Mesodermal cell (in vitro differentiated cells): ENCODE measurements at regions not wholly inside any gene's neighbourhood (a gene's known extent, or its start where the extent isn't known, plus 50 kb on each side); places are given as distances from the start of the nearest gene placed in this dataset.

ENCODE experiments used
- H3K27ac ChIP-seq: 2 replicates; pipeline ENCODE4 v1.7.0; 2013; ENCODE audit warnings: mild to moderate bottlenecking, low read depth, low read length, moderate library complexity; ENCODE audit not compliant: severe bottlenecking
- H3K36me3 ChIP-seq: 2 replicates; pipeline ENCODE4 v1.7.1; 2013; ENCODE audit warnings: mild to moderate bottlenecking, low read length, moderate library complexity; ENCODE audit not compliant: control insufficient read depth, insufficient read depth
- H3K4me1 ChIP-seq: one replicate; pipeline ENCODE4 v1.7.1; 2013; ENCODE audit warnings: mild to moderate bottlenecking, low read length; ENCODE audit not compliant: insufficient read depth, control insufficient read depth, poor library complexity, severe bottlenecking
- H3K4me3 ChIP-seq: 2 replicates; pipeline ENCODE4 v1.7.0; 2013; ENCODE audit warnings: low read length, control low read depth, mild to moderate bottlenecking; ENCODE audit not compliant: insufficient read depth, poor library complexity, severe bottlenecking; ENCODE audit errors: extremely low read depth
- H3K9me3 ChIP-seq: 2 replicates; pipeline ENCODE4 v1.7.1; 2013; ENCODE audit warnings: mild to moderate bottlenecking, low read length, moderate library complexity; ENCODE audit not compliant: control insufficient read depth
- WGBS, 2 experiments: methylation state at CpG; one replicate each; pipeline ENCODE4 v1.1.5; 2013; ENCODE audit warnings: missing lambda C conversion rate in 2 of 2; ENCODE audit not compliant: insufficient coverage in 2 of 2; 5-methylcytosine and 5-hydroxymethylcytosine counted together

DNA sequence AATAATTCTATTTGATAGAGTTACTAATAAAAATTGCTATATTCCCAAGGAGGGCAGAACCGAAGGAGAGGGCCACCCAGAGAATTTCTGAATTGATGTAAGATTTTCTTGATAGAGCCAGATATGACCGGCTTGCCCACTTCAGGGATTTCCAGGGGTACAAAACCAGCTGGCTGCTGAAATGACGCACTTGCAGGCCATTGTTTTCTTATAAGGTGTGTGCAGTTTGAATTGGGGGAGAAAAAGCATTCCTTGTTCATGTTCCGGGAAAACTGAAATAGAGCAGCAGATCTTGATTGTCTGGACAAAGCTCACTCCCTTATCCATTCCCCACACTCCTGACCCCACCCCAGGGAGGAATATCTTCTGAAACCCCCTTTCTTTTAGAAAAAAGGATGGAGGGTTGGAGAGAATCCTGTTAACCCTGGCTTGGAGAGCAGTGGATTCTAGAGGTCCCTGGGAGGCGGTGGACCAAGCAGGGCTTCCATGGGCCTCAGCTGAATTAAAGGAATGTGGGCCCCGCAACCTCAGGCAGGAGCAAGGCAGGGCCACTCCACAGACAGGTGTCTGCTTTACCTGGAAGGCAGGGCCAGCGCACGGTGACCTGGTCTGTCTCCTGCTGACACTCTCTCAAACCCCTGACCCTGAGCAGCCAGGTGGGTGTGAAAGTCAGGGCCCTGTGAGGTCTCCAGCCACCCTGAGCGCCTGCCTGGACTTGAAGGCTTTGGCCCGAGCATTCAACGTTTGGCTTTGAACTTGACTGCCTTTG is 96.4 kb downstream of the TMEM170B start:
- Histone ChIP-seq H3K9me3 (no peaks in the 10 kb centered on the region), H3K4me1 (peaks cover 14% of the 10 kb centered on the region), H3K4me3 (no peak overlapping the region), H3K27ac (no peak overlapping the region), H3K36me3 (no peaks in the 10 kb centered on the region)
- 87 to 92% methylated on average over 8 to 9 of the region's 11 CpGs for WGBS, 2 experiments

DNA sequence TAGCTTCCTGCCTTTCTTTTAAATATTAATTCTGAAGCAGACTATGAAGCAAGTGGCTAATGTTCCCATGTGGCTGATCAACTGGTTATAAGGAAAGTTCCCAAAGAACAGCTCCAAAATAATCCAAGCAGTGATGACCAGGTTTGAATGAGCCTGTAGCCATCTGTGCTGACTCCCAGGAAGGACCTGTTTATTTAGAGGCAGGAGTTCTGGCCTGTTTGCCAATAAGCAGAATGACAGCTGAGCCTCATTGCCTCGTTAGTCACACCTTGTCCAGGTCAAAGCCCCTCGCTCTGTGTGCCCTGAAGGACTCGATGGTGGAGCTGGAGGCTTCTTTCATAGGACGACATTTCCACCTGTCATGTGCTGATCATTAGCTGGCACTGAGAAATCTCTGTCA is 97.4 kb downstream of the TMEM170B start:
- Histone ChIP-seq H3K27ac (no peak overlapping the region), H3K36me3 (no peaks in the 10 kb centered on the region), H3K4me3 (no peak overlapping the region), H3K9me3 (no peaks in the 10 kb centered on the region), H3K4me1 (peaks cover 14% of the 10 kb centered on the region)
- WGBS, 2 experiments, result 87 to 98% methylated on average over 2 to 3 of the region's 4 CpGs

DNA sequence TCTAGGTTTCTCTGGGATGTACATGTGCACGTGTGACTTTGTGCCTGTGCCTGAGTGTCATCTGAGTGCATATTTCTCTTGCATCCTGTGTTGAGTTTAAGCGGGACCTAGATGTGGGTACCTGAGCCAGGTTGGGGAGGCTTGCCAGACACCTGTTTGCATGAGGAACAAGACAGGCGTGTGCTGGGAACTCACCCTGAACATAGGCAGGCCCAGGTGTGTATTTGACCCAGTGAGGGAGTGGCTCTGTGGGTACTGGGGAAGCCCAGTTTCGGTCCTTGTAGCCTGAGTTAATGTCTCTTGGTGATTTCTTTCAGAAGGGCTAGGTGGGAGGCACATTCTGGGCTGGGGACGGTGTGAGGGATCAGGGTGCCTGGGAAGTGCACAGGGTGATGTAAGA is 98.6 kb downstream of the TMEM170B start:
- no peaks in the 10 kb centered on the region for H3K36me3 ChIP-seq
- WGBS, 2 experiments, result 93% methylated on average over 5 of the region's 5 CpGs
- H3K27ac ChIP-seq, result no peak overlapping the region
- no peak overlapping the region for H3K4me3 ChIP-seq
- H3K4me1 ChIP-seq, result peaks cover 14% of the 10 kb centered on the region
- H3K9me3 ChIP-seq, result no peaks in the 10 kb centered on the region

DNA sequence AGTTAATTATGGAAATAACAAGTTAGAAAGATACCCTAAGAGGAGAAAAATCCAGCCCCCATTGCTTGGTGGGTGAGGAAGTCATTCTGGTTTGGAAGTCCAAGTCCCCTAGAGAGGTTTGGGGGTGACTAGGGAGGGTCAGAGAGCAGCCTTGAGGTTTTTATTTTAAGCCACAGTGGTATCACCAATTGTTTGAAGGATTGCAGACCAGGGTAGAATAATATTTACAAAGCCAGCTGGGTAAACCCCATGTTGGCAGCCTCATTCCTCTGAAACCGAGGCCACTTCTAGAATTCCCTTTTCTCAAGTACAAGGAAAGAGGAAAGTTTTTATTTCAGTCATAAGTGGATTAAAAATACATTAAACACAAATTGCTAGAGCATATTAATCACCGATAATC is 99.7 kb downstream of the TMEM170B start:
- no peak overlapping the region for H3K27ac ChIP-seq
- H3K4me1 ChIP-seq, result peaks cover 6% of the 10 kb centered on the region
- H3K4me3 ChIP-seq, result no peak overlapping the region
- H3K9me3 ChIP-seq, result peaks cover under 1% of the 10 kb centered on the region
- H3K36me3 ChIP-seq, result no peaks in the 10 kb centered on the region
- WGBS, 2 experiments, result no CpG with 5 or more reads among the region's 2 CpGs

DNA sequence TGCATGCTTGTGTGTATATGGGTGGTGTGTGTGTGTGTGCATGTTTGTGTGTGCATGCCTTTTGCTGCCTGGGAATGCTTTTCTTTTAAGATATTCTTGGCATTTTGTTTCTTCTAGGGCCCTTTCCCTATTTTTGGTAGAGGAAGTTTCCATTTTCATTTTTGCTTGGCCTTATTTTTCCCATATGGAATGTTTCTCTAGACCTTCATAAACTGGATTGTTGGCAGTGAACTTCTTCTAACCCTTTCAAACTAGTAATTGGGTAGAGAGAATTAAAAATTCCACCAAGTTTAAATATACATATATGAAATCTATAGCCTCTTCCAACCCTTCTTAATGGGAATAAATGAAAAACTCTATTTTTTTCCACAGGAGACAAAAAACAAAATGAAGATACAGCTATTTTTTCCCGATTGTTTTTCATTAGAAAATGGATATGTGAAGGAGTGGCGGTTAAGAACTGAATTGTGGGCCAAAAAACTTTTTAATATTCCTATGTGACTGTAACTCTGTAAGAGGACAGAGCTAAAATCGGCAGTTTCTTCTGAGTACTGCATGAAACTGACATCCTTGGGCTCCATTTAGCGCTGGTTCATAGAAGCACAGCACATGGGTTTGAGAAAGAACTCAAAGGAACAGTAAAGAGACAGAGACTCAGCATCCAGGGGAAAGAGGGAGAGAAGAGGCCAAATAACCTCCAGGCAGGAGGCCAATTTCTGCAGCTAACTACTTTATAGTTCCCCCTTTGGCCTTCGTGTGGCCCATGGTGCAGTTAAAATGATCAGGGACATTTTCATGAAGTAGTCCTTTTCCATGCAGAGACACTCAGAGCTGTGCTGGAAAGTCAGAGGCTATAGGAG is 102.1 kb downstream of the TMEM170B start:
- no peaks in the 10 kb centered on the region for H3K4me1 ChIP-seq
- H3K36me3 ChIP-seq, result no peaks in the 10 kb centered on the region
- H3K27ac ChIP-seq, result no peak overlapping the region
- WGBS, 2 experiments, result 91 to 97% methylated on average over 3 to 4 of the region's 5 CpGs
- H3K4me3 ChIP-seq, result no peak overlapping the region
- peaks cover 3% of the 10 kb centered on the region for H3K9me3 ChIP-seq

DNA sequence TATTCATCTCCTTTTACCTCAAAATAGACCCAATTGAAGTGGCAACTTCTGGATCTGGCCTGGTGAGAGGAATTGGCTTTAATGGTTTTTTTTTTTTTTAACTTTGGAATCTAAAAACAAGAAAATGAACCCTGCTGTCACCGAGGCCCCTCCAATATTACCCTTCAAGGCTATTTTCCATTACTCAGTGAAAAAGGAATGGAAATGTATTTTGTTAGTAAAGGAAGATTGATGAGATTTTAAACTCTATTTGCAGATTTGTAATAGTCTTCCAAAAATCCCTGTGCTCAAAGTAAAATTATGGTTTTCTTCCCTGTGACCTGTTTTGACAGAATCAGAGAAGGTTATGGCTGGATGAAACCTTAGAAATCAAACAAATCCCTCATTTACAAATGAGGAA is 102.9 kb downstream of the TMEM170B start:
- Histone ChIP-seq H3K27ac (no peak overlapping the region), H3K4me3 (no peak overlapping the region), H3K36me3 (no peaks in the 10 kb centered on the region), H3K9me3 (peaks cover 3% of the 10 kb centered on the region), H3K4me1 (no peaks in the 10 kb centered on the region)
- WGBS, 2 experiments, result no CpG with 5 or more reads among the region's 1 CpG

DNA sequence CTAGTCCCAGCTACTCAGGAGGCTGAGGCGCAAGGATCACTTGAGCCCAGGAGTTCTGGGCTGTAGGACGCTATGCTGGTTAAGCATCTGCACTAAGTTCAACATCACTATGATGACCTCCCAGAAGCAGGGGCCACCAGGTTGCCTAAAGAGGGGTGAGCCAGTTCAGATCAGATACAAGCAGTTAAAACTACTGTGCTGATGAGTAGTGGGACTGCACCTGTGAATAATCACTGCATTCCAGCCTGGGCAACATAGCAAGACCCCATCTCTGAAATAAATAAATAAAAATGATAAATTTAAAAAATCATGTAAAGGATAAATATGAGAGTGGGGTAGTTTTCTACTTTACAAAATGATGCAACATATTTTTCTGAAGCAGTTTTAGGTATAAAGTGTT is 106.5 kb downstream of the TMEM170B start:
- 95 to 100% methylated on average over 2 of the region's 2 CpGs for WGBS, 2 experiments
- Histone ChIP-seq H3K9me3 (peaks cover 17% of the 10 kb centered on the region), H3K27ac (no peak overlapping the region), H3K4me3 (no peak overlapping the region), H3K4me1 (no peaks in the 10 kb centered on the region), H3K36me3 (no peaks in the 10 kb centered on the region)

DNA sequence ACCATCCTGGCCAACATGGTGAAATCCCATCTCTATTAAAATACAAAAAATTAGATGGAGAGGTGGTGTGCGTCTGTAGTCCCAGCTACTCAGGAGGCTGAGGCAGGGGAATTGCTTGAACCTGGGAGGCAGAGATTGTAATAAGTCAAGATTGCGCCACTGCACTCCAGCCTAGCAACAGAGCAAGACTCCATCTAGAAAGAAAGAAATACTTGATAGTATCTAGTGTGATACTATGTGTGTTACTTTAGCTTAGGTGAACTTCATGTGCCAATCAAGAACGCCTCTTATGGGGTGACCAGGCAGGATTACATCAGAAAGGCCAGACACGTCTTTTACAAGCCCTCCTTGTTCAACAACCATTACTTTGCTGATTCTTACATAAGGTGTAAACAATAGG is 107.1 kb downstream of the TMEM170B start:
- no peak overlapping the region for H3K4me3 ChIP-seq
- H3K4me1 ChIP-seq, result peaks cover 1% of the 10 kb centered on the region
- H3K9me3 ChIP-seq, result peaks cover 17% of the 10 kb centered on the region
- no peaks in the 10 kb centered on the region for H3K36me3 ChIP-seq
- 88 to 100% methylated on average over 1 to 3 of the region's 4 CpGs for WGBS, 2 experiments
- H3K27ac ChIP-seq, result no peak overlapping the region

DNA sequence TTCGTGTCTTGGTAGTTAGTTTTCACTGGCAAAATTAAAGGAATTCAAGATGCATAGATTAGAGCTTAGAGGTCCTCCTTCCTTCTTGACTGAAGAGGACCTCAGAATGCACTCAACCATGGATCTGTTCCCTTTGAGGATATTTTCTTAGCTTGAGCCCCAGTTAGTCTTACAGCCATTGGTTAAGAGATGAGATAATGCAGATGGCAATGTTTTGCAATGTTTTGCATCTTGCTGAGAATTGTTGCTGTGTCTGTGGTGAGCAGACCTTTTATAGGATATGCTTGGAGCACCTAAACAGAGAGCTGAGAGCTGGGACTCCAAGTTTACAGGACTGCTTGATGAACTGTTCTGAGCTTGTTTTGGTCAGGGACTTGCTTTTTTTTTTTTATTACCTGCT is 107.5 kb downstream of the TMEM170B start:
- peaks cover 5% of the 10 kb centered on the region for H3K4me1 ChIP-seq
- peaks cover 17% of the 10 kb centered on the region for H3K9me3 ChIP-seq
- no peak overlapping the region for H3K4me3 ChIP-seq
- no peak overlapping the region for H3K27ac ChIP-seq
- no peaks in the 10 kb centered on the region for H3K36me3 ChIP-seq
- 100% methylated on average over 1 of the region's 1 CpG; no CpG with 5 or more reads in 1 of the 2 experiments for WGBS, 2 experiments

DNA sequence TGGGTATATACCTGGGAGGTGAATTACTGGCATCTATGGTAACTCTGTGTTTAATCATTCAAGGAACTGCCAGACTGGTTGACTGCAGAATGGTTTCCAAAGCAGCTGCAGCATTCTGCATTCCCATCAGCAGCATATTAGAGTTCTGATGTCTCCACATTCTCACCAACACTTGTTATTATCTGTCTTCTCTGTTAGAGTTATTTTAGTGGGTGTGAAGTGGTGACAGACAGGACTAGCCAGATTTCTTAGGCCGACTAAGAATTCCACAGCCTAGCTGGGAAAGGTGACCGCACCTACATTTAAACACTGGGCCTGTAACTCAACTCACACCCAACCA is 110.9 kb downstream of the TMEM170B start:
- Histone ChIP-seq H3K9me3 (peaks cover 14% of the 10 kb centered on the region), H3K27ac (no peak overlapping the region), H3K4me1 (peaks cover 26% of the 10 kb centered on the region), H3K36me3 (no peaks in the 10 kb centered on the region), H3K4me3 (no peak overlapping the region)
- no CpG with 5 or more reads among the region's 2 CpGs for WGBS, 2 experiments

DNA sequence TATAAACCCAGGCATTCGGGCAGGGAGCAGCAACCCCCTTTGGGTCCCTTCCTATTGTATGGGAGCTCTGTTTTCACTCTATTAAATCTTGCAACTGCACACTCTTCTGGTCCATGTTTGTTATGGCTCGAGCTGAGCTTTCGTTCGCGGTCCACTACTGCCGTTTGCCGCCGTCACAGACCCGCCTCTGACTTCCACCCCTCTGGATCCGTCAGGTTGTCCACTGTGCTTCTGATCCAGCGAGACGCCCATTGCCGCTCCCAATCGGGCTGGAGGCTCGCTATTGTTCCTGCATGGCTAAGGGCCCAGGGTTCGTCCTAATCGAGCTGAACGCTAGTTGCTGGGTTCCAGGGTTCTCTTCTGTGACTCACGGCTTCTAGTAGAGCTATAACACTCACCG is 111.3 kb downstream of the TMEM170B start:
- Histone ChIP-seq H3K4me3 (no peak overlapping the region), H3K36me3 (no peaks in the 10 kb centered on the region), H3K27ac (no peak overlapping the region), H3K9me3 (peaks cover 14% of the 10 kb centered on the region), H3K4me1 (peaks cover 31% of the 10 kb centered on the region)
- 93 to 98% methylated on average over 20 of the region's 20 CpGs for WGBS, 2 experiments
